CD14-positive monocyte (primary cell): ENCODE measurements at regions not wholly inside any gene's neighbourhood (a gene's known extent, or its start where the extent isn't known, plus 50 kb on each side); places are given as distances from the start of the nearest gene placed in this dataset.

ENCODE experiments used
- DNase-seq, 3 donors: peaks; one replicate each; pipeline ENCODE4 v3.0.0-alpha.2; 2011 to 2022
- H2AFZ ChIP-seq: 2 replicates; pipeline ENCODE4 v1.6.0; 2012; ENCODE audit warnings: mild to moderate bottlenecking, low read depth, low read length, inconsistent platforms; ENCODE audit not compliant: insufficient read depth, poor library complexity, severe bottlenecking
- H3K27ac ChIP-seq, 2 donors: 1 replicate in 1 of 2; 2 replicates in 1 of 2; pipeline ENCODE4 v1.5.1; 2012 to 2013; ENCODE audit warnings: low read length in 2 of 2, control low read depth in 1 of 2, inconsistent platforms in 1 of 2, low read depth in 1 of 2, mild to moderate bottlenecking in 1 of 2
- H3K27me3 ChIP-seq, 2 donors: one replicate each; pipeline versions ENCODE4 v1.6.0 to v1.6.1; 2011 to 2013; ENCODE audit warnings: low read length in 2 of 2; ENCODE audit not compliant: control insufficient read depth in 2 of 2, insufficient read depth in 2 of 2
- H3K36me3 ChIP-seq, 2 donors: replicated peaks in 1 of 2; 1 replicate in 1 of 2; 2 replicates in 1 of 2; pipeline versions ENCODE4 v1.5.1 to v1.6.1; 2012 to 2013; ENCODE audit warnings: low read length in 2 of 2, control low read depth in 1 of 2, inconsistent platforms in 1 of 2, mild to moderate bottlenecking in 1 of 2; ENCODE audit not compliant: insufficient read depth in 2 of 2, control insufficient read depth in 1 of 2
- H3K4me1 ChIP-seq, 2 donors: 1 replicate in 1 of 2; 2 replicates in 1 of 2; pipeline versions ENCODE4 v1.5.1 to v1.6.1; 2012 to 2013; ENCODE audit warnings: low read length in 2 of 2, control low read depth in 1 of 2, inconsistent platforms in 1 of 2, mild to moderate bottlenecking in 1 of 2, moderate library complexity in 1 of 2; ENCODE audit not compliant: insufficient read depth in 2 of 2, control insufficient read depth in 1 of 2
- H3K4me2 ChIP-seq: replicated peaks from 2 replicates; pipeline ENCODE3; 2012; ENCODE audit warnings: low read length, moderate library complexity, mild to moderate bottlenecking; ENCODE audit not compliant: poor library complexity, severe bottlenecking; ENCODE audit errors: extremely low read depth
- H3K4me3 ChIP-seq, 3 experiments: fragments of 200-600 bp in 1 of 3; sonication (generic) in 1 of 3; replicated peaks in 1 of 3; 1 replicate in 2 of 3; 2 replicates in 1 of 3; pipeline ENCODE4 v1.5.1; 2011 to 2013; ENCODE audit warnings: low read length in 3 of 3, mild to moderate bottlenecking in 3 of 3, control low read depth in 2 of 3, low read depth in 2 of 3, inconsistent platforms in 1 of 3, moderate library complexity in 1 of 3
- H3K79me2 ChIP-seq: 2 replicates; pipeline ENCODE4 v1.6.0; 2012; ENCODE audit warnings: mild to moderate bottlenecking, control low read depth, inconsistent platforms, low read length, moderate library complexity; ENCODE audit not compliant: insufficient read depth
- H3K9ac ChIP-seq: 2 replicates; pipeline ENCODE4 v1.6.0; 2017; ENCODE audit warnings: low read length, mild to moderate bottlenecking; ENCODE audit not compliant: insufficient read depth, poor library complexity, severe bottlenecking
- H3K9me3 ChIP-seq, 2 donors: replicated peaks in 1 of 2; 1 replicate in 1 of 2; 2 replicates in 1 of 2; pipeline versions ENCODE4 v1.5.1 to v1.6.1; 2012 to 2013; ENCODE audit warnings: low read length in 2 of 2, control low read depth in 1 of 2; ENCODE audit not compliant: control insufficient read depth in 1 of 2, insufficient read depth in 1 of 2
- H4K20me1 ChIP-seq: 2 replicates; pipeline ENCODE4 v1.6.0; 2012; ENCODE audit warnings: mild to moderate bottlenecking, low read length, control low read depth, moderate library complexity; ENCODE audit not compliant: insufficient read depth
- H3K27ac Mint-ChIP-seq, 7 donors: one replicate each; pipeline ENCODE4 v1.8.0; 2020; ENCODE audit warnings: mild to moderate bottlenecking in 7 of 7, mixed read lengths in 7 of 7, moderate library complexity in 6 of 7, inconsistent platforms in 2 of 7
- H3K27me3 Mint-ChIP-seq, 3 donors: one replicate each; pipeline ENCODE4 v1.8.0; 2021 to 2022; ENCODE audit warnings: low read depth in 3 of 3, mild to moderate bottlenecking in 3 of 3, mixed read lengths in 3 of 3, moderate library complexity in 3 of 3, inconsistent platforms in 1 of 3
- H3K36me3 Mint-ChIP-seq, 2 donors: one replicate each; pipeline ENCODE4 v1.8.0; 2020; ENCODE audit warnings: mixed read lengths in 2 of 2, inconsistent platforms in 1 of 2, mild to moderate bottlenecking in 1 of 2
- H3K4me1 Mint-ChIP-seq: one replicate; pipeline ENCODE4 v1.8.0; 2020; ENCODE audit warnings: mild to moderate bottlenecking, mixed read lengths
- H3K4me3 Mint-ChIP-seq, 2 donors: one replicate each; pipeline ENCODE4 v1.8.0; 2020; ENCODE audit warnings: mild to moderate bottlenecking in 2 of 2, mixed read lengths in 2 of 2, moderate library complexity in 1 of 2
- H3K9me3 Mint-ChIP-seq, 7 donors: one replicate each; pipeline ENCODE4 v1.8.0; 2020 to 2022; ENCODE audit warnings: mixed read lengths in 7 of 7, mild to moderate bottlenecking in 6 of 7, moderate library complexity in 6 of 7, inconsistent platforms in 2 of 7
- WGBS: methylation state at CpG from one replicate; pipeline ENCODE4 v1.1.5; 2013; ENCODE audit warnings: missing lambda C conversion rate; ENCODE audit not compliant: insufficient coverage; 5-methylcytosine and 5-hydroxymethylcytosine counted together
- intact Hi-C, 2 donors: fragments of 100-400 bp; cut with micrococcal nuclease; formaldehyde crosslinking; loops; one replicate each; pipeline versions ENCODE4 v1.15.0 to v1.15.1; 2023
- TF ChIP-seq, protein P1 (sequence below): fragments of 200-600 bp; IDR thresholded peaks from one replicate; pipeline ENCODE4 v1.8.0; 2022; ENCODE audit warnings: antibody characterized with exemption, mild to moderate bottlenecking

GRCh38 chr4:45346816-45347435 is 620.6 kb upstream of the GNPDA2 start:
- H3K27ac ChIP-seq = no peak overlapping the region

DNA sequence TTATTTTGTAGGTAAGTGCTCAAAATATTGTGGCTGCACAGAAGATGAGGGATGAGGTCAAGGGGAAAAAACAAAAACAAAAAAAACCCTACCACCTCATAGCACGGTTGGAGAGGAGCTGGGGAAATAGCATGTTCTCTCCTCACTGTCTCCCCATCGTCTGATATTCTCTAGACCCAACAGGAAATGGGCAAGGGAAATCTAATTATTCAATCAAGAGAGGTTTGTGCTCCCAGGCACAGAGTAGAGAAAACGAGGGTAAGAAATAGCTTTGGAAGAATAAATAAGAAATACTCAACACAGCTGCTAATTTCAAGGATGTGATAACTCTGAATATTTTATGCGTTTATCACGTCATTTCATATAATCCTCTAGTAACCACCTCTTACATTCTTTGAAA is 619.2 kb upstream of the GNPDA2 start:
- no CpG with 5 or more reads among the region's 5 CpGs for WGBS
- H3K27me3 Mint-ChIP-seq = no peaks in the 10 kb centered on the region
- no peaks in the 10 kb centered on the region for H3K36me3 ChIP-seq
- H4K20me1 ChIP-seq = no peaks in the 10 kb centered on the region
- H3K4me3 ChIP-seq = no peak overlapping the region
- H3K4me1 ChIP-seq = no peaks in the 10 kb centered on the region
- H2AFZ ChIP-seq = no peak overlapping the region
- H3K4me3 Mint-ChIP-seq = no peak overlapping the region
- no peak overlapping the region for H3K4me2 ChIP-seq
- peaks cover 0 to 2% (median 0%) of the 10 kb centered on the region in 7 donors for H3K9me3 Mint-ChIP-seq
- no peaks in the 10 kb centered on the region for H3K9me3 ChIP-seq
- no peak overlapping the region for H3K27ac Mint-ChIP-seq
- no peaks in the 10 kb centered on the region for H3K36me3 Mint-ChIP-seq
- no peaks in the 10 kb centered on the region for H3K27me3 ChIP-seq
- intact Hi-C loops = no loop called here
- no peak overlapping the region for H3K27ac ChIP-seq
- TF ChIP-seq, protein P1, sequence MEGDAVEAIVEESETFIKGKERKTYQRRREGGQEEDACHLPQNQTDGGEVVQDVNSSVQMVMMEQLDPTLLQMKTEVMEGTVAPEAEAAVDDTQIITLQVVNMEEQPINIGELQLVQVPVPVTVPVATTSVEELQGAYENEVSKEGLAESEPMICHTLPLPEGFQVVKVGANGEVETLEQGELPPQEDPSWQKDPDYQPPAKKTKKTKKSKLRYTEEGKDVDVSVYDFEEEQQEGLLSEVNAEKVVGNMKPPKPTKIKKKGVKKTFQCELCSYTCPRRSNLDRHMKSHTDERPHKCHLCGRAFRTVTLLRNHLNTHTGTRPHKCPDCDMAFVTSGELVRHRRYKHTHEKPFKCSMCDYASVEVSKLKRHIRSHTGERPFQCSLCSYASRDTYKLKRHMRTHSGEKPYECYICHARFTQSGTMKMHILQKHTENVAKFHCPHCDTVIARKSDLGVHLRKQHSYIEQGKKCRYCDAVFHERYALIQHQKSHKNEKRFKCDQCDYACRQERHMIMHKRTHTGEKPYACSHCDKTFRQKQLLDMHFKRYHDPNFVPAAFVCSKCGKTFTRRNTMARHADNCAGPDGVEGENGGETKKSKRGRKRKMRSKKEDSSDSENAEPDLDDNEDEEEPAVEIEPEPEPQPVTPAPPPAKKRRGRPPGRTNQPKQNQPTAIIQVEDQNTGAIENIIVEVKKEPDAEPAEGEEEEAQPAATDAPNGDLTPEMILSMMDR = no peak
- no peak overlapping the region for H3K9ac ChIP-seq
- no peaks in the 10 kb centered on the region for H3K4me1 Mint-ChIP-seq
- DNase-seq = no peak
- no peaks in the 10 kb centered on the region for H3K79me2 ChIP-seq

More at GRCh38 chr4:45346816-45347435, 620.6 kb upstream of the GNPDA2 start:
- H2AFZ ChIP-seq = no peak overlapping the region
- no peaks in the 10 kb centered on the region for H3K9me3 ChIP-seq
- H3K4me2 ChIP-seq = no peak overlapping the region
- no peak overlapping the region for H3K9ac ChIP-seq
- H3K9me3 Mint-ChIP-seq = peaks cover 0 to 2% (median 0%) of the 10 kb centered on the region in 7 donors
- no peaks in the 10 kb centered on the region for H3K27me3 Mint-ChIP-seq
- H3K4me3 Mint-ChIP-seq = no peak overlapping the region
- WGBS = 86% methylated on average over 1 of the region's 4 CpGs
- H3K27ac Mint-ChIP-seq = no peak overlapping the region
- H3K79me2 ChIP-seq = no peaks in the 10 kb centered on the region
- H3K4me1 ChIP-seq = no peaks in the 10 kb centered on the region
- TF ChIP-seq, protein P1 = no peak
- no peaks in the 10 kb centered on the region for H3K36me3 ChIP-seq
- no peak overlapping the region for H3K4me3 ChIP-seq
- no peaks in the 10 kb centered on the region for H3K27me3 ChIP-seq
- intact Hi-C loops = no loop called here
- DNase-seq = no peak
- H3K4me1 Mint-ChIP-seq = no peaks in the 10 kb centered on the region
- no peaks in the 10 kb centered on the region for H4K20me1 ChIP-seq
- H3K36me3 Mint-ChIP-seq = no peaks in the 10 kb centered on the region
